ENCODE measurements at regions not wholly inside any gene's neighbourhood (a gene's known extent, or its start where the extent isn't known, plus 50 kb on each side); places are given as distances from the start of the nearest gene placed in this dataset.

GRCh38 chr11:69545976-69546617 lies 64.6 kb downstream of the LINC01488 start:
- DNase-seq (ENCODE audit: low read depth in 2 of 2), result no peak

GRCh38 chr11:69546735-69547370 lies 65.4 kb downstream of the LINC01488 start:
- no peak for DNase-seq (ENCODE audit: low read depth in 2 of 2)

- no peak for DNase-seq (ENCODE audit: low read depth in 2 of 2)
These were observed 69.4 kb downstream of the LINC01488 start for GRCh38 chr11:69550846-69551245.

- DNase-seq (ENCODE audit: low read depth in 2 of 2), result no peak
These were observed 70.5 kb downstream of the LINC01488 start for GRCh38 chr11:69551963-69552362.

- no peak for DNase-seq (ENCODE audit: low read depth in 2 of 2)
These were observed 71.5 kb downstream of the LINC01488 start for GRCh38 chr11:69552951-69553350.

- DNase-seq (ENCODE audit: low read depth in 2 of 2), result no peak
These were observed 72.2 kb downstream of the LINC01488 start for GRCh38 chr11:69553416-69554357.

- DNase-seq (ENCODE audit: low read depth in 2 of 2), result peak; percentile 40 to 46
These were observed 73.4 kb downstream of the LINC01488 start for GRCh38 chr11:69554849-69555248.

GRCh38 chr11:69557266-69557665 lies 75.8 kb downstream of the LINC01488 start:
- DNase-seq (ENCODE audit: low read depth in 2 of 2), result no peak

- no peak for DNase-seq (ENCODE audit: low read depth in 2 of 2)
These were observed 77.1 kb downstream of the LINC01488 start for GRCh38 chr11:69558519-69558941.

GRCh38 chr11:69559181-69559580 lies 77.7 kb downstream of the LINC01488 start:
- no peak for DNase-seq (ENCODE audit: low read depth in 2 of 2)

- DNase-seq (ENCODE audit: low read depth in 2 of 2), result peak; percentile 56 to 61
These were observed 78.8 kb downstream of the LINC01488 start for GRCh38 chr11:69560141-69560790.

GRCh38 chr11:69562302-69562701 lies 78.7 kb upstream of the CCND1 start:
- DNase-seq (ENCODE audit: low read depth in 2 of 2), result no peak

- no peak for DNase-seq (ENCODE audit: low read depth in 2 of 2)
These were observed 78.1 kb upstream of the CCND1 start for GRCh38 chr11:69562816-69563215.

GRCh38 chr11:69563306-69563705 lies 77.7 kb upstream of the CCND1 start:
- DNase-seq (ENCODE audit: low read depth in 2 of 2), result no peak

- no peak for DNase-seq (ENCODE audit: low read depth in 2 of 2)
These were observed 76.8 kb upstream of the CCND1 start for GRCh38 chr11:69563946-69564775.

- no peak for DNase-seq (ENCODE audit: low read depth in 2 of 2)
These were observed 75.0 kb upstream of the CCND1 start for GRCh38 chr11:69566001-69566400.

GRCh38 chr11:69567951-69568808 lies 72.8 kb upstream of the CCND1 start:
- no peak for DNase-seq (ENCODE audit: low read depth in 2 of 2)

GRCh38 chr11:69568809-69569097 lies 72.2 kb upstream of the CCND1 start:
- no peak for DNase-seq (ENCODE audit: low read depth in 2 of 2)

GRCh38 chr11:69569306-69570200 lies 71.4 kb upstream of the CCND1 start:
- no peak for DNase-seq (ENCODE audit: low read depth in 2 of 2)
